GM18508 (cell line): ENCODE measurements at regions not wholly inside any gene's neighbourhood (a gene's known extent, or its start where the extent isn't known, plus 50 kb on each side); places are given as distances from the start of the nearest gene placed in this dataset.

ENCODE experiments used
- ATAC-seq: cut with Tn5 transposase; IDR thresholded peaks from one replicate; pipeline ENCODE4 v1.9.1; 2021; ENCODE audit warnings: moderate number of reproducible peaks; ENCODE audit not compliant: insufficient read depth, unreplicated experiment

GRCh38 chr6:167049275-167049674, 50.1 kb downstream of the CEP43 start:
- no peak for ATAC-seq

GRCh38 chr6:167050903-167051302, 51.7 kb downstream of the CEP43 start:
- ATAC-seq: no peak

DNA sequence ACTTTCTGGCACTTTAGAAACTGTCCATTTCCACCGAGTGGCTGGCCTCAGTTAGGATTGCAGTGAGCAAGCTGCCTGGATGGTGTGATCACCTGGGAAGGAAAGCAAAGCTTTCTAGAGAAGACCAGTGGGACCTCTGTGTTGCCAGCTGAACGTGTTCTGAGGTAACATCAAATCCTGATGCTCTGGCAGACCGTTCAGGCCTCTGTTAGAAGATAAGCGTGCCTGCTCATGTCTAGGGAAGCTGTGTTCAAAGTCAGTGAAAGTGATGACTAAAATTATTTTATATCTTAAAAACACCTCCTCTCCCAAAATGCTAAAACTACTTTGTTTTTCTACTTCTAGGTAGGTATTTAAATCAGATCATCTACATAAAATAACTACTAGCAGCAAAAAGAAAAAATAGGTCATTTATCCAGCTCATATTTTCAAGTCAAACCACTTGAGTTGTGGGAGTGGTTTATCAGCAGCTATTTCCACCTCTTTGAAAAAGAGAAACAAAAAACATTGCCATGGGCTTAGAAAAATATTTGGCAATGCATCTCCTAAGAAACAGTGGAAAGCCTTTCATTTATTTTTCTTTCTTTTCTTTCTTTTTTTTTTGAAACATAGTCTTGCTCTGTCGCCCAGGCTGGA, 54.8 kb downstream of the CEP43 start:
- no peak for ATAC-seq

DNA sequence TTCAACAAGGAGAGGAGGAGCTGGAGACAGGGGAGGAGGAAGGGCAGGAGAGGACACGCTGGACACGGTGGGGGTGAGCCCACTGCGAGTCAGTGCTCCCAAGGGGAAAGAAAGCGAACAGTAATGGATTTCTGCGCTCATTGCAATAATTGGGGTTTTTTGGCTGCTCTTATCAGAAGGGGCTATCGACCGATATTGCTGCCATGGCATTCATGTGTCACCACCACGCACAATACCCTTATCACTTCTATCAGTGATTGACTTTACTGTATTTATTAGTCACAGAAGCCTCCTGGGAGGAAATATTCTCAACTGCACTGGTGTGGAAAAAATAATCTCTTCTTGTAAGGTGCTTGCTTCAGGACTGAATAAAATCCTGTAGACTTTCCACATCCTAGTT, 55.8 kb downstream of the CEP43 start:
- no peak for ATAC-seq

- ATAC-seq: peak; percentile 97
These were observed 57.2 kb downstream of the CEP43 start for GRCh38 chr6:167056370-167056769.

DNA sequence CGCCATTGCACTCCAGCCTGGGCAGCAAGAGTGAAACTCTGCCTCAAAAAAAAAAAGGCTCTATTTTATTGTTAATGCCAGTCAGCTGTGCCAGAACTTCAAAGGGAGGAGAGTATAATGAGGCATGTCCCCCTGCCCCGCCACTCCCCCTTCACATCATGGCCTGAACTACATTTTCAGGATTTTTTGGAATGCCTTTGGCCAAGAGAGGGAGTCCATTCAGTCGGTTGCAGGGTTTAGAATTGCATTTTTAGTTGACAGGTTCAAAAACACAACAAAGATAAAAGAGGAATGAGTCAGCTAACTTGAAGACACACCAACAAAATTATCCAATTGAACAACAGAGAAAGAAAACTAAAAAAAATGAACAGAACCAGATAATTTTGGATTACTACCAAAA, 59.1 kb downstream of the CEP43 start:
- ATAC-seq: no peak
